ENCODE measurements at regions not wholly inside any gene's neighbourhood (a gene's known extent, or its start where the extent isn't known, plus 50 kb on each side); places are given as distances from the start of the nearest gene placed in this dataset.

DNA sequence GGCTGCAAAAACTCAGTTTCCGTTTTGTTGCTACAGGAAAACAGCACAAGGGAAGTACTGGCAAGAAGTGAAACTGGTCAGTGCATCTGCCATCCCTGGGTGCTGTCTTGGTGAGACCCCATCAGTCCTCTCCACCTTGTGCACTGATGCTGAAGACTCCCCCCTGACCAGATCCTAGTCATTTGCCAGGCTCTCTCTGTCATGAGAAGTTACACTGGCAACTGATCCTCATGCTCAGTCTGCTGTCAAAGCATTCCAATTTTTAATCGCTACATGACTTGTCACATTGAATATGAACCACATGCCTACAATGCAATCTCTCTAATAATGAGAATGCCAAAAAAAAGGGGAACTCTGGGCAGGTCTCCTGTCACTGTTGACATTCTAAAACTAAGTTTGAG, 296.5 kb downstream of the ZIC1 start:
- TF ChIP-seq FOS (IDR thresholded peaks at IDR 0.05; ENCODE audit: low read depth, low read length) (no peak), POLR2A (IDR thresholded peaks at IDR 0.05; ENCODE audit: low read depth, low read length) (no peak), MAZ (IDR thresholded peaks at IDR 0.05; ENCODE audit: borderline replicate concordance, low read depth, low read length) (no peak), RAD21 (IDR thresholded peaks at IDR 0.05; ENCODE audit: low read length) (no peak), RFX5 (IDR thresholded peaks at IDR 0.05; ENCODE audit: low read depth, low read length) (no peak), MXI1 (IDR thresholded peaks at IDR 0.05; ENCODE audit: borderline replicate concordance, low read depth, low read length) (no peak)
- TF ChIP-seq, protein P1, sequence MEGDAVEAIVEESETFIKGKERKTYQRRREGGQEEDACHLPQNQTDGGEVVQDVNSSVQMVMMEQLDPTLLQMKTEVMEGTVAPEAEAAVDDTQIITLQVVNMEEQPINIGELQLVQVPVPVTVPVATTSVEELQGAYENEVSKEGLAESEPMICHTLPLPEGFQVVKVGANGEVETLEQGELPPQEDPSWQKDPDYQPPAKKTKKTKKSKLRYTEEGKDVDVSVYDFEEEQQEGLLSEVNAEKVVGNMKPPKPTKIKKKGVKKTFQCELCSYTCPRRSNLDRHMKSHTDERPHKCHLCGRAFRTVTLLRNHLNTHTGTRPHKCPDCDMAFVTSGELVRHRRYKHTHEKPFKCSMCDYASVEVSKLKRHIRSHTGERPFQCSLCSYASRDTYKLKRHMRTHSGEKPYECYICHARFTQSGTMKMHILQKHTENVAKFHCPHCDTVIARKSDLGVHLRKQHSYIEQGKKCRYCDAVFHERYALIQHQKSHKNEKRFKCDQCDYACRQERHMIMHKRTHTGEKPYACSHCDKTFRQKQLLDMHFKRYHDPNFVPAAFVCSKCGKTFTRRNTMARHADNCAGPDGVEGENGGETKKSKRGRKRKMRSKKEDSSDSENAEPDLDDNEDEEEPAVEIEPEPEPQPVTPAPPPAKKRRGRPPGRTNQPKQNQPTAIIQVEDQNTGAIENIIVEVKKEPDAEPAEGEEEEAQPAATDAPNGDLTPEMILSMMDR (conservative IDR thresholded peaks at IDR 0.05; ENCODE audit: low read depth, low read length) = no peak
- TF ChIP-seq, protein P2, sequence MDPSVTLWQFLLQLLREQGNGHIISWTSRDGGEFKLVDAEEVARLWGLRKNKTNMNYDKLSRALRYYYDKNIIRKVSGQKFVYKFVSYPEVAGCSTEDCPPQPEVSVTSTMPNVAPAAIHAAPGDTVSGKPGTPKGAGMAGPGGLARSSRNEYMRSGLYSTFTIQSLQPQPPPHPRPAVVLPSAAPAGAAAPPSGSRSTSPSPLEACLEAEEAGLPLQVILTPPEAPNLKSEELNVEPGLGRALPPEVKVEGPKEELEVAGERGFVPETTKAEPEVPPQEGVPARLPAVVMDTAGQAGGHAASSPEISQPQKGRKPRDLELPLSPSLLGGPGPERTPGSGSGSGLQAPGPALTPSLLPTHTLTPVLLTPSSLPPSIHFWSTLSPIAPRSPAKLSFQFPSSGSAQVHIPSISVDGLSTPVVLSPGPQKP (IDR thresholded peaks at IDR 0.05; ENCODE audit: borderline replicate concordance, low read depth, low read length) = no peak

All from IMR-90 (cell line).